ENCODE measurements at regions not wholly inside any gene's neighbourhood (a gene's known extent, or its start where the extent isn't known, plus 50 kb on each side); places are given as distances from the start of the nearest gene placed in this dataset.
A peak's percentile ranks its signal among the peaks of the same experiment; 100 is the strongest.
"Not testable (repeated sequence)": the region's sequence is repeated elsewhere in the genome, so short reads cannot be mapped to it uniquely, and the experiment has no call there.

DNA sequence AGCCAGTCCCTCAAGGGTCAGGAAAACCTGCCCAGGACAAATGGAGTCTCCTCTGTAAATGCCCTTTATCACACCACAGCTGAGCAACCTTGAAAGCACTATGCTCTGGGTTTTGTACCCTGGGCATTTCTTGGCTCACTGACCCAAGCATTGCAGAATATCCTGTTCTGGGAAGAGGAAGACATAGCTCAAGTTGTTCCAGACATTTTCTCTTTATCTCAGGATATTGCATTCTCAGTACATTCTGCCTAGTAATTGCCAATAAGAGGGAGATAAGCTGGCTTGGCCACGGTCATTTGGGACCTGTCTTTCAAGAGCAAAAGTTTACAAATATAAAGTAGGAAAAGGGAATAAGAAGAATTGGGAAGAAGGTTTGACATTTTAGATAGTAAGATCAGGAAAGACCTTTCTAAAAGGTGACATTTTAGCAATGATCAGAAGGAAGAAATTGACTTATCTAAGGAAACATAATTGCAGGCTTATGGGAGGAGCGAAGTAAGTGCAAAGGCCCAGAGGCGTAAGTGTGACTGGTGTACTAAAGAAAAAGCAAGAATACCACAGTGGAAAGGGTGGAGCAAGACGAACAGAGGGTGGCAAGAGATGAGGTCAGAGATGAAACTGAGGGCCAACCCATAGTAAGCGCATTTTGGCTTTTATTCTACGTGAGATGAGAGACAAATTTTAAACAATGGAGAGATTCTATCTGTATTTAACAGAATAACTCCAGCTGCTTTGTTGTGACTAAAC, 394.0 kb upstream of the CXADR start:
- H3K4me3 Mint-ChIP-seq: no peak overlapping the region
- no peaks in the 10 kb centered on the region for H3K4me1 Mint-ChIP-seq
- H3K36me3 Mint-ChIP-seq (ENCODE audit: low read depth): no peaks in the 10 kb centered on the region
- no peak for DNase-seq
- ATAC-seq: no peak
- POLR2A ChIA-PET: no interaction called here
- H3K27me3 Mint-ChIP-seq: no peaks in the 10 kb centered on the region
- CTCF ChIA-PET: no interaction called here
- intact Hi-C loops (cut with DNase I, micrococcal nuclease): no loop called here
- H3K9me3 Mint-ChIP-seq (ENCODE audit: low read depth): peaks cover 8% of the 10 kb centered on the region
- no peak overlapping the region for H3K27ac Mint-ChIP-seq

DNA sequence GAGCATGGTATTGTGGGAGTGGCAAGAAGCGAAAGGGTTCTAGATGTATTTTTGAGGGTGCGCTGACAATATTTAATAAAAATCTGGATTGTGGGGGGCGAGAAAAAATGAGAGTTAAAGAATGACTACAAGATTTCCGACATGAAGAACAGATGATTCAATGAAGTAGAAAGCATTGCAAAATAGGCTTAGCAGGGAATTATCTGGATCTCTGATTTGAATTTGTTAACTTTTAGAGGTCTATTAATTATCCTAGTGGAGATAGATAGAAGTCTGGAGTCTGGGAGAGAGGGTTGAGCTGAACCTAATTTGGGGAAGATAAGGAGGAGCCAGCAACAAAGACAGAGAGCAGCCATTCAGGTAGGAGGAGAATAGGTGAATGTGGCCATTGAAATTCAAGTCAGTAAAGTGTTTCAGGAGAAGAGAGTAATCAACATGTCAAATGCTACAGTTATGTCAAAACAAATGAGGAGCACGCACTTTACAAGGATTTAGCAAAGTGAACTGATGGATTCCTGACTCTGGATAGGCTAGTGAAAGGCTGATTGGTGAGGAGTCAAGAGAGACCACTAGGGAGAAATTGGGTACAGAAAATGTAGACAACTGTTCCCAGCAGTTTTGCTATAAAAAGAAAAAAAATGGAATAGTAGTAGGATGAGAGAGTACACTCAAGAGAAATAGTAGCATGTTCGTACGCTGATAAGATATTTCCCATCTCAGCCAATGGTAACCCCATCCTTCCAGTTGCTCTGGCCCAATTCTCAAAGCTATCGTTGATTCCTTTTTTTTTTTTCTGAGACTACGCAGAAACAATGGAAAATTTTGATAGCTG, 393.2 kb upstream of the CXADR start:
- Mint-ChIP-seq H3K27me3 (no peaks in the 10 kb centered on the region), H3K4me1 (no peaks in the 10 kb centered on the region), H3K4me3 (no peak overlapping the region), H3K27ac (no peak overlapping the region), H3K36me3 (ENCODE audit: low read depth) (no peaks in the 10 kb centered on the region), H3K9me3 (ENCODE audit: low read depth) (peaks cover 8% of the 10 kb centered on the region)
- ChIA-PET CTCF (no interaction called here), POLR2A (no interaction called here)
- intact Hi-C loops (cut with DNase I, micrococcal nuclease): no loop called here
- DNase-seq (no peak), ATAC-seq (no peak)

DNA sequence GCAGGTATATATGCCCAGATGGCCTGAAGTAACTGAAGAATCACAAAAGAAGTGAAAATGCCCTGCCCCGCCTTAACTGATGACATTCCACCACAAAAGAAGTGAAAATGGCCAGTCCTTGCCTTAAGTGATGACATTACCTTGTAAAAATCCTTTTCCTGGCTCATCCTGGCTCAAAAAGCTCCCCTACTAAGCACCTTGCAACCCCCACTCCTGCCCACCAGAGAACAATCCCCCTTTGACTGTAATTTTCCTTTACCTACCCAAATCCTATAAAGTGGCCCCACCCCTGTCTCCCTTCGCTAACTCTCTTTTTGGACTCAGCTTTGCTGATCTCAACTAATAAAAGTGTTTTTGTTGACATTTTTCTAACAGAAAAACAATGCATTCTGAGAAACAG, 385.4 kb upstream of the CXADR start:
- H3K27ac Mint-ChIP-seq; CTCF ChIA-PET; H3K4me3 Mint-ChIP-seq; H3K4me1 Mint-ChIP-seq; intact Hi-C loops (cut with DNase I, micrococcal nuclease); POLR2A ChIA-PET; ATAC-seq; H3K9me3 Mint-ChIP-seq (ENCODE audit: low read depth); H3K36me3 Mint-ChIP-seq (ENCODE audit: low read depth); H3K27me3 Mint-ChIP-seq; DNase-seq: not testable (repeated sequence)

DNA sequence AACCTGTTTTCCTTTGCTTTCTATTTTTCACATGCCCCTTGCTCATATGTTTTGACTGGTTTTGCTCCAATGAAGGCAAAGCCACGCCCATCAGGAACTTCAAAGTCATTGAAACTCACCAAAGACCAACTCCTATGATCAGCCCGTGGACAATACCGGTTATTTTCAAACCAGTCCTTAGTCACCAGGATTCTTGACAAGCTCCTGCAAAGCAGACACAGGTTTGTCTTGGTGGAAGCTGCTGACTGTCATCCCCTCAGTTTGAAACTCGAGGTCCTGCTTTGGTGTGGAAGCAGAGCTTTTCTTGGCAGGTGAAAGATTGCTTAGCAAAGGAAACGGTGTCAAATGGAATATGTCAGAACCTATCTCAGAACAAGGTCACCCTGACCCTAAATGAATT, 384.7 kb upstream of the CXADR start:
- no peak overlapping the region for H3K27ac Mint-ChIP-seq
- H3K4me3 Mint-ChIP-seq: no peak overlapping the region
- POLR2A ChIA-PET: no interaction called here
- no peaks in the 10 kb centered on the region for H3K4me1 Mint-ChIP-seq
- H3K36me3 Mint-ChIP-seq (ENCODE audit: low read depth): no peaks in the 10 kb centered on the region
- no peak for DNase-seq
- ATAC-seq: no peak
- intact Hi-C loops (cut with DNase I, micrococcal nuclease): no loop called here
- no peaks in the 10 kb centered on the region for H3K27me3 Mint-ChIP-seq
- no peaks in the 10 kb centered on the region for H3K9me3 Mint-ChIP-seq (ENCODE audit: low read depth)
- CTCF ChIA-PET: no interaction called here

DNA sequence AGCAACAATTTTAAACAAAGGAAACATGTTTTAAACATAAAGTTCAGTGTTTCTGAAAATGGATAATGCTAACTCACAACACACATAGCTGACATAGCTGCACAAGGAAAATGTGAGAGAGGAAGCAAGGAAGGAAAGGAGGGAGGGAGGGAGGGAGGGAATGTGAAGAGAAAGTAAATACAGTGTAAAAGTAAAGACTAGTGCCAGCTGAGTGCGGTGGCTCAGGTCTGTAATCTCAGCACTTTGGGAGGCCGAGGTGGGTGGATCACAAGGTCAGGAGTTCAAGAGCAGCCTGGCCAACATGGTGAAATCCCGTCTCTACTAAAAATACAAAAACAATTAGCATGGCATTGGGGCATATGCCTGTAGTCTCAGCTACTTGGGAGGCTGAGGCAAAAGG, 373.7 kb upstream of the CXADR start:
- CTCF ChIA-PET; H3K4me1 Mint-ChIP-seq; H3K36me3 Mint-ChIP-seq (ENCODE audit: low read depth); H3K27ac Mint-ChIP-seq; H3K9me3 Mint-ChIP-seq (ENCODE audit: low read depth); ATAC-seq; H3K27me3 Mint-ChIP-seq; DNase-seq; intact Hi-C loops (cut with DNase I, micrococcal nuclease); POLR2A ChIA-PET: not testable (repeated sequence)
- H3K4me3 Mint-ChIP-seq: peak overlapping the region; percentile 51

DNA sequence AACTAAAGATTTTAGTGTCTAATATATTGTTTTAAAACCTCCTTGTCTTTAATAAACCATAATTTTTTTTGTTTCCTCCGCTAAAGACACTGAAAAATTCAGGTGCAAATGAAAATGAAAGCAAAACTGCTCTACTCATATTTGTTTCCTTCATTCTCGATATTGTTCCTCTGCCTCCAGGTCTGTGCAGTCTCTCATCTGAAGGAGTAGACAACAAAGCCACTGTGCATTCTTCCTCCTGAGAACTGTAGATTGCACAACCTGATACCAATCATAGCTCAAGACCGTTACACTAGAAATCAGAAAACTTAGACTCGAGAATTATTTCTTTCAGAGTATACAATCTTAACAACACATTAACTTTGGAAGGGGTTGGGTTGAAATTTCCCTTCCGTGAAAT, 373.1 kb upstream of the CXADR start:
- Mint-ChIP-seq H3K4me1 (no peaks in the 10 kb centered on the region), H3K27me3 (no peaks in the 10 kb centered on the region)
- intact Hi-C loops (cut with DNase I, micrococcal nuclease): no loop called here

DNA sequence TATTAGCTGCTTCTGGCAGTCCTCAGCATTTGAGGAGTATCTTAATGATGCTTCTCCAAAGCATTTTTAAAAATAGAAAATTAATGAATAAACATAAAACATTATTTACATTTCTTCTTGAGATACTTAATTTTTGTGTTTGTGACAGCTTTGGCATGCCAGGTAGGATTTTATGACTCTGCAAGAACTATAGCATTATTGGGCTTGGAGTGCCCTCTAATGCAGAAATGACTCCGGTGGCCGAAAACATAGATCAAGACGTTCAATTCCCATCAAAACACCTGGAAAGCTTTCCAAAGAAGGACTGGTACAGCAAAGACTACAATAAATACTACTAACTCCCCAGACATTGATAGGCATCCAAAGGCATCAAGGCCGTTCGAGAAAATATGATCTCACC, 366.4 kb upstream of the CXADR start:
- H3K4me1 Mint-ChIP-seq: no peaks in the 10 kb centered on the region

More for the DNA sequence above, 373.1 kb upstream of the CXADR start:
- ATAC-seq (peak; percentile 61), DNase-seq (no peak)
- POLR2A ChIA-PET: no interaction called here
- Mint-ChIP-seq H3K9me3 (ENCODE audit: low read depth) (peaks cover 1% of the 10 kb centered on the region), H3K36me3 (ENCODE audit: low read depth) (no peaks in the 10 kb centered on the region), H3K4me3 (peak overlapping the region; percentile 51), H3K27ac (no peak overlapping the region)
- CTCF ChIA-PET: no interaction called here

DNA sequence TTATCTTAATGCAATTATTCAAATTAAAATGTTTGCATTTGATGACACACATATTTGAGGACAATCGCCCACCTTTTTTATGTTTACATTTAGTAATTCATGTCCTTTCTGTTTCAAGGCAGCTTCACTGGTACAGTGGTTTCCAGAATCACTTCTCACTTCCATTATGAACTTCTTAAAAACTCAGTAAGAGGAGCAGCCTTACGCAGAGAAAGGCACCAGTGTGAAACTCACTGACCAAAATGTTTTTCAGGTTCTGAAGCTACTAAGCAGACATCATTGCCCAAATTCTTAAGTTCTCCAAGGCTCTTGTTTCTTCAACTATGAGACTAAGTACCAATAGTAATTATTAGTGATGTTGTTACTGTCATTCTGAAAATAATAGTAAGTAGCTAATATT, 353.1 kb upstream of the CXADR start:
- Mint-ChIP-seq H3K4me3 (no peak overlapping the region), H3K4me1 (no peaks in the 10 kb centered on the region), H3K27me3 (no peaks in the 10 kb centered on the region), H3K36me3 (ENCODE audit: low read depth) (no peaks in the 10 kb centered on the region), H3K27ac (no peak overlapping the region), H3K9me3 (ENCODE audit: low read depth) (peaks cover 6% of the 10 kb centered on the region)
- ChIA-PET CTCF (interaction anchor here (0.6 kb wide), 1 partner anchor 14 kb away, joined by 3 read pairs; no protein-coding TSS in a partner anchor), POLR2A (no interaction called here)
- intact Hi-C loops (cut with DNase I, micrococcal nuclease): no loop called here
- DNase-seq: no peak
- no peak for ATAC-seq

More for the DNA sequence above, 366.4 kb upstream of the CXADR start:
- Mint-ChIP-seq H3K27ac (no peak overlapping the region), H3K36me3 (ENCODE audit: low read depth) (no peaks in the 10 kb centered on the region), H3K4me3 (no peak overlapping the region), H3K9me3 (ENCODE audit: low read depth) (peaks cover 9% of the 10 kb centered on the region), H3K27me3 (no peaks in the 10 kb centered on the region)
- CTCF ChIA-PET: no interaction called here
- POLR2A ChIA-PET: no interaction called here
- ATAC-seq (no peak), DNase-seq (no peak)
- intact Hi-C loops (cut with DNase I, micrococcal nuclease): no loop called here

DNA sequence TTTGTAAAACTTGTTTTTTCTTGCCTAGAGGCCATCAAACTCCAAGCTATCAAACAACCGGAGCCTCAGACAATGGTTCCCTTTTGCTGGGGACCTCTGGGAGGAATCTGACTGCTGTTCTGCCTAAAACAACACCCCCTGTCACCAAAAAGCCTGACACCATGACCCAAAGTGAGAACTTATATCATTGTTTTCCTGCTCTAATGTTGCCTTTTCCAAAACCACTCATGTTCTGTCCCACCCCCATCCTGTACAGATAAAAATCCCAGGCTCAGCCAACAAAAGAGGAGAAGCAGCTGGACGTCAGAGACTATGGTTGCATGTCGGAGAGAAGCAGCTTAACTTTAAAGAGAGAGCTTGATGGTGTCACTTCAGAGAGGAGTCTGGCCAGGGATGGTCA, 327.2 kb upstream of the CXADR start:
- Mint-ChIP-seq H3K36me3 (ENCODE audit: low read depth) (no peaks in the 10 kb centered on the region), H3K4me1 (no peaks in the 10 kb centered on the region), H3K27me3 (no peaks in the 10 kb centered on the region), H3K27ac (no peak overlapping the region), H3K4me3 (no peak overlapping the region), H3K9me3 (ENCODE audit: low read depth) (peaks cover 5% of the 10 kb centered on the region)
- POLR2A ChIA-PET: no interaction called here
- intact Hi-C loops (cut with DNase I, micrococcal nuclease): no loop called here
- no peak for DNase-seq
- no peak for ATAC-seq
- CTCF ChIA-PET: no interaction called here

DNA sequence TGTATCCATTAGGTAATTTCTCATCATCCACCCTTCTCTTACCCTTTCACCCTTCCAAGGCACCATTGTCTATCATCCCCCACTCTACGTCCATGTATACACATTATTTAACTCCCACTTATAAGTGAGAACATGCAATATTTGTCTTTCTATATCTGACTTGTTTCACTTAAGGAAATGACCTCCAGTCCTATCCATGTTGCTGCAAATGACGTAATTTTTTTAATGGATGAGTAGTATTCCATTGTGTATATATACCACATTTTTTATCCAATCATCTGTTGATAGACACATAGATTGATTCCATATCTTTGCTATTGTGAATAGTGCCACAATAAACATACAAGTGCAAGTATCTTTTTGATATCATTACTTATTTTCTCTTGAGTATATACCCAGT, 322.9 kb upstream of the CXADR start:
- Mint-ChIP-seq H3K4me1 (no peaks in the 10 kb centered on the region), H3K4me3 (no peak overlapping the region), H3K27ac (no peak overlapping the region), H3K36me3 (ENCODE audit: low read depth) (no peaks in the 10 kb centered on the region), H3K27me3 (no peaks in the 10 kb centered on the region), H3K9me3 (ENCODE audit: low read depth) (peaks cover 13% of the 10 kb centered on the region)
- ATAC-seq (no peak), DNase-seq (no peak)
- POLR2A ChIA-PET: no interaction called here
- CTCF ChIA-PET: no interaction called here
- intact Hi-C loops (cut with DNase I, micrococcal nuclease): no loop called here

DNA sequence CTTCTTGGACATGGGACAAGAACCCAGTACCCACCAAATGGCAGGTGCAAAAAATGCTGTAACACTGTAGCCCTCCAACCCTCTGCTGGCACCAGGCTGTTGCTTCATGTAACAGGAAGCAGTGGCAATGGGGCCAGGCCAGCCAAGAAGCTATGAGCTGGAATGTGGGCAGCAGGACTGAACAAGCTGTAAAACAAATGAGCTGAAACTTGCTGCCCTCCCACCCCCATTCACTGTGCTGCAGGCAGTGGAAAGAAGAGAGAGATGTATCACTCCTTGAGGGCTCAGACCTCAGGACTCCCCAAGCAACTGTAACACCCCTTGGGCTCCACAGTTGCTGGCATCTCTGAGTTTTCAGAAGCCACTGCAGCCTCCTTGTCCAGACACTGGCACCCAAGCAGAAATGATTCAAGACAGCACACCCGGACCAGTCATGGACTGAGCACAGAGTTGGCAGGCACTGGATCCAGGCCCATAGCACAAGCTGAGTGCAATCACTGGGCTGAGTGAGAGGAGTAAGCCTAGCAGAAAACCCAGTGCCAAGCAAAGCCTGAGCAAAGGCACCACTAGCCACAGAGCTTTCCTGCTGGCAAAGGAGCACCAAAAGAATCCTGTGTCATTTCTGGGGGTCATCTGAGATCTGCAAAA, 321.4 kb upstream of the CXADR start:
- DNase-seq: no peak
- no peak for ATAC-seq
- H3K27me3 Mint-ChIP-seq: no peaks in the 10 kb centered on the region
- H3K9me3 Mint-ChIP-seq (ENCODE audit: low read depth): peaks cover 17% of the 10 kb centered on the region
- H3K4me3 Mint-ChIP-seq: no peak overlapping the region
- no peaks in the 10 kb centered on the region for H3K36me3 Mint-ChIP-seq (ENCODE audit: low read depth)
- intact Hi-C loops (cut with DNase I, micrococcal nuclease): no loop called here
- H3K27ac Mint-ChIP-seq: no peak overlapping the region
- POLR2A ChIA-PET: interaction anchor here (0.7 kb wide), 1 partner anchor 825 kb away, joined by 10 read pairs; no protein-coding TSS in a partner anchor
- CTCF ChIA-PET: no interaction called here
- H3K4me1 Mint-ChIP-seq: no peaks in the 10 kb centered on the region

DNA sequence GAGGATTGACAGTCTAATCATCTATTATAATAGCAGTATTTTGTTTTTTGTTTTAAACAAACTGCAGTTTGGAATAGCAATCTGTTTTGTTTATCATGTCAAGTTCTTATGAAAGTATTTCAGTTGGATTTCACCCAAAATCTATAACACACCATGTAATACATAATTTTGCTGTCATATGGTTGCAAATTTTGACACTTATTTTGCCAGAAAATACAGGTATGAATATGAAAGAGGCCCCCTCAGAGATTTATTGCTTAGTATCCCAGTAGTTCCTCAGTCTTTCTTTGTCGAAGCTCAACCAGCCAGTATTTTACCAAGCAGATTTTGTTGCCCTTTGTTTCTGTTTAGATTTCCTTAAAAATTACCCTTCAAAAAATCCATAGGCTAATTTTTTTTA, 317.5 kb upstream of the CXADR start:
- POLR2A ChIA-PET: no interaction called here
- intact Hi-C loops (cut with DNase I, micrococcal nuclease): no loop called here
- Mint-ChIP-seq H3K36me3 (ENCODE audit: low read depth) (no peaks in the 10 kb centered on the region), H3K27me3 (no peaks in the 10 kb centered on the region), H3K4me3 (no peak overlapping the region), H3K4me1 (no peaks in the 10 kb centered on the region), H3K27ac (no peak overlapping the region), H3K9me3 (ENCODE audit: low read depth) (peaks cover 23% of the 10 kb centered on the region)
- DNase-seq: no peak
- CTCF ChIA-PET: interaction anchor here (1.5 kb wide), 1 partner anchor 12 kb away, joined by 5 read pairs; no protein-coding TSS in a partner anchor
- no peak for ATAC-seq
